Adrenal gland (tissue), 5 donors: ENCODE measurements at regions not wholly inside any gene's neighbourhood (a gene's known extent, or its start where the extent isn't known, plus 50 kb on each side); places are given as distances from the start of the nearest gene placed in this dataset.

ENCODE experiments used
- POLR2A ChIP-seq, 2 donors: fragments of 450-650 bp; IDR thresholded peaks; one replicate each; pipeline ENCODE4 v1.6.1; 2017; ENCODE audit warnings: antibody characterized with exemption in 2 of 2, mild to moderate bottlenecking in 2 of 2, moderate library complexity in 1 of 2
- TF ChIP-seq, protein P1 (sequence below), 6 experiments: fragments of 450-650 bp in 4 of 6; fragments of 200-600 bp in 2 of 6; sonication (generic) in 1 of 6; IDR thresholded peaks; 1 replicate in 5 of 6; 2 replicates in 1 of 6; pipeline versions ENCODE4 v1.5.1 to v1.8.0; 2016 to 2021; ENCODE audit warnings: antibody characterized with exemption in 6 of 6, mild to moderate bottlenecking in 2 of 6, moderate library complexity in 1 of 6
- donor health status: DM: no; HTN: no; CAD: no.

DNA sequence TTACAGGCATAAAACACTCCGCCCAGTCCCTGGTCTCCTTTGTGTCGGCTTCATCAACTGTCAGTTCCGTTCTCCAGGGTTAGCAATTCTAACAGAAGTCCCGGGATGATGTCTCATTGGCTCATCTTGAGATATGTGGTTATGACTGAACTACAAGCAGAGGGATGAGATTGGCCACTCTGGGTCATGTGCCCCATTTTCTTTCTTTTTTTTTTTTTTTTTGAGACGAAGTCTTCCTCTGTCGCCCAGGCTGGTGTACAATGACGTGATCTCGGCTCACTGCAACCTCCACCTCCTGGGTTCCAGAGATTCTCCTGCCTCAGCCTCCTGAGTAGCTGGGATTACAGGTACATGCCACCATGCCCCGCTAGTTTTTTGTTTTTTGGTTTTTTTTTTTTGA lies 95.4 kb upstream of the MRI1 start:
- TF ChIP-seq, protein P1, sequence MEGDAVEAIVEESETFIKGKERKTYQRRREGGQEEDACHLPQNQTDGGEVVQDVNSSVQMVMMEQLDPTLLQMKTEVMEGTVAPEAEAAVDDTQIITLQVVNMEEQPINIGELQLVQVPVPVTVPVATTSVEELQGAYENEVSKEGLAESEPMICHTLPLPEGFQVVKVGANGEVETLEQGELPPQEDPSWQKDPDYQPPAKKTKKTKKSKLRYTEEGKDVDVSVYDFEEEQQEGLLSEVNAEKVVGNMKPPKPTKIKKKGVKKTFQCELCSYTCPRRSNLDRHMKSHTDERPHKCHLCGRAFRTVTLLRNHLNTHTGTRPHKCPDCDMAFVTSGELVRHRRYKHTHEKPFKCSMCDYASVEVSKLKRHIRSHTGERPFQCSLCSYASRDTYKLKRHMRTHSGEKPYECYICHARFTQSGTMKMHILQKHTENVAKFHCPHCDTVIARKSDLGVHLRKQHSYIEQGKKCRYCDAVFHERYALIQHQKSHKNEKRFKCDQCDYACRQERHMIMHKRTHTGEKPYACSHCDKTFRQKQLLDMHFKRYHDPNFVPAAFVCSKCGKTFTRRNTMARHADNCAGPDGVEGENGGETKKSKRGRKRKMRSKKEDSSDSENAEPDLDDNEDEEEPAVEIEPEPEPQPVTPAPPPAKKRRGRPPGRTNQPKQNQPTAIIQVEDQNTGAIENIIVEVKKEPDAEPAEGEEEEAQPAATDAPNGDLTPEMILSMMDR (IDR thresholded peaks at IDR 0.05) = no peak
- TF ChIP-seq POLR2A (IDR thresholded peaks at IDR 0.05) = no peak
